NCI-H2081 treated with DMSO at 0.1 percent for 48 hours (cell line): ENCODE measurements at regions not wholly inside any gene's neighbourhood (a gene's known extent, or its start where the extent isn't known, plus 50 kb on each side); places are given as distances from the start of the nearest gene placed in this dataset.

Experiments
- DNase-seq: peaks from one replicate; lab custom pipeline; 2025; lab: John Stamatoyannopoulos, UW

GRCh38 chr17:69900101-69900500 lies 174.9 kb upstream of the KCNJ16 start:
- no peak for DNase-seq

- no peak for DNase-seq
These were observed 174.2 kb upstream of the KCNJ16 start for GRCh38 chr17:69900829-69901228.

GRCh38 chr17:69906306-69906705 lies 168.7 kb upstream of the KCNJ16 start:
- no peak for DNase-seq

GRCh38 chr17:69907132-69907847 lies 167.7 kb upstream of the KCNJ16 start:
- no peak for DNase-seq

GRCh38 chr17:69908626-69909368 lies 166.2 kb upstream of the KCNJ16 start:
- no peak for DNase-seq

- no peak for DNase-seq
These were observed 165.6 kb upstream of the KCNJ16 start for GRCh38 chr17:69909389-69909788.

- no peak for DNase-seq
These were observed 162.2 kb upstream of the KCNJ16 start for GRCh38 chr17:69912805-69913204.

GRCh38 chr17:69913216-69913615 lies 161.8 kb upstream of the KCNJ16 start:
- no peak for DNase-seq

- DNase-seq: no peak
These were observed 161.4 kb upstream of the KCNJ16 start for GRCh38 chr17:69913616-69914015.

- no peak for DNase-seq
These were observed 160.5 kb upstream of the KCNJ16 start for GRCh38 chr17:69914520-69914919.

GRCh38 chr17:69916761-69917160 lies 158.3 kb upstream of the KCNJ16 start:
- DNase-seq: no peak

GRCh38 chr17:69918164-69918563 lies 156.9 kb upstream of the KCNJ16 start:
- DNase-seq: no peak

- no peak for DNase-seq
These were observed 155.2 kb upstream of the KCNJ16 start for GRCh38 chr17:69919789-69920188.

- no peak for DNase-seq
These were observed 154.0 kb upstream of the KCNJ16 start for GRCh38 chr17:69921046-69921445.

GRCh38 chr17:69928611-69929010 lies 146.4 kb upstream of the KCNJ16 start:
- DNase-seq: no peak

- DNase-seq: no peak
These were observed 138.0 kb upstream of the KCNJ16 start for GRCh38 chr17:69936996-69937395.

- DNase-seq: no peak
These were observed 132.0 kb upstream of the KCNJ16 start for GRCh38 chr17:69943058-69943457.

- DNase-seq: no peak
These were observed 130.6 kb upstream of the KCNJ16 start for GRCh38 chr17:69944406-69944805.

- no peak for DNase-seq
These were observed 129.3 kb upstream of the KCNJ16 start for GRCh38 chr17:69945698-69946185.

- DNase-seq: no peak
These were observed 127.8 kb upstream of the KCNJ16 start for GRCh38 chr17:69947027-69947759.

- DNase-seq: no peak
These were observed 126.6 kb upstream of the KCNJ16 start for GRCh38 chr17:69948406-69948805.

- no peak for DNase-seq
These were observed 125.5 kb upstream of the KCNJ16 start for GRCh38 chr17:69949496-69949895.
